CD14-positive monocyte (primary cell): ENCODE measurements at regions not wholly inside any gene's neighbourhood (a gene's known extent, or its start where the extent isn't known, plus 50 kb on each side); places are given as distances from the start of the nearest gene placed in this dataset.

Source experiments
- DNase-seq, 3 donors: peaks; one replicate each; pipeline ENCODE4 v3.0.0-alpha.2; 2011 to 2022
- H2AFZ ChIP-seq: 2 replicates; pipeline ENCODE4 v1.6.0; 2012; ENCODE audit warnings: mild to moderate bottlenecking, low read depth, low read length, inconsistent platforms; ENCODE audit not compliant: insufficient read depth, poor library complexity, severe bottlenecking
- H3K27ac ChIP-seq, 2 donors: 1 replicate in 1 of 2; 2 replicates in 1 of 2; pipeline ENCODE4 v1.5.1; 2012 to 2013; ENCODE audit warnings: low read length in 2 of 2, control low read depth in 1 of 2, inconsistent platforms in 1 of 2, low read depth in 1 of 2, mild to moderate bottlenecking in 1 of 2
- H3K27me3 ChIP-seq, 2 donors: one replicate each; pipeline versions ENCODE4 v1.6.0 to v1.6.1; 2011 to 2013; ENCODE audit warnings: low read length in 2 of 2; ENCODE audit not compliant: control insufficient read depth in 2 of 2, insufficient read depth in 2 of 2
- H3K36me3 ChIP-seq, 2 donors: replicated peaks in 1 of 2; 1 replicate in 1 of 2; 2 replicates in 1 of 2; pipeline versions ENCODE4 v1.5.1 to v1.6.1; 2012 to 2013; ENCODE audit warnings: low read length in 2 of 2, control low read depth in 1 of 2, inconsistent platforms in 1 of 2, mild to moderate bottlenecking in 1 of 2; ENCODE audit not compliant: insufficient read depth in 2 of 2, control insufficient read depth in 1 of 2
- H3K4me1 ChIP-seq, 2 donors: 1 replicate in 1 of 2; 2 replicates in 1 of 2; pipeline versions ENCODE4 v1.5.1 to v1.6.1; 2012 to 2013; ENCODE audit warnings: low read length in 2 of 2, control low read depth in 1 of 2, inconsistent platforms in 1 of 2, mild to moderate bottlenecking in 1 of 2, moderate library complexity in 1 of 2; ENCODE audit not compliant: insufficient read depth in 2 of 2, control insufficient read depth in 1 of 2
- H3K4me2 ChIP-seq: replicated peaks from 2 replicates; pipeline ENCODE3; 2012; ENCODE audit warnings: low read length, moderate library complexity, mild to moderate bottlenecking; ENCODE audit not compliant: poor library complexity, severe bottlenecking; ENCODE audit errors: extremely low read depth
- H3K4me3 ChIP-seq, 3 experiments: fragments of 200-600 bp in 1 of 3; sonication (generic) in 1 of 3; replicated peaks in 1 of 3; 1 replicate in 2 of 3; 2 replicates in 1 of 3; pipeline ENCODE4 v1.5.1; 2011 to 2013; ENCODE audit warnings: low read length in 3 of 3, mild to moderate bottlenecking in 3 of 3, control low read depth in 2 of 3, low read depth in 2 of 3, inconsistent platforms in 1 of 3, moderate library complexity in 1 of 3
- H3K79me2 ChIP-seq: 2 replicates; pipeline ENCODE4 v1.6.0; 2012; ENCODE audit warnings: mild to moderate bottlenecking, control low read depth, inconsistent platforms, low read length, moderate library complexity; ENCODE audit not compliant: insufficient read depth
- H3K9ac ChIP-seq: 2 replicates; pipeline ENCODE4 v1.6.0; 2017; ENCODE audit warnings: low read length, mild to moderate bottlenecking; ENCODE audit not compliant: insufficient read depth, poor library complexity, severe bottlenecking
- H3K9me3 ChIP-seq, 2 donors: replicated peaks in 1 of 2; 1 replicate in 1 of 2; 2 replicates in 1 of 2; pipeline versions ENCODE4 v1.5.1 to v1.6.1; 2012 to 2013; ENCODE audit warnings: low read length in 2 of 2, control low read depth in 1 of 2; ENCODE audit not compliant: control insufficient read depth in 1 of 2, insufficient read depth in 1 of 2
- H4K20me1 ChIP-seq: 2 replicates; pipeline ENCODE4 v1.6.0; 2012; ENCODE audit warnings: mild to moderate bottlenecking, low read length, control low read depth, moderate library complexity; ENCODE audit not compliant: insufficient read depth
- H3K27ac Mint-ChIP-seq, 7 donors: one replicate each; pipeline ENCODE4 v1.8.0; 2020; ENCODE audit warnings: mild to moderate bottlenecking in 7 of 7, mixed read lengths in 7 of 7, moderate library complexity in 6 of 7, inconsistent platforms in 2 of 7
- H3K27me3 Mint-ChIP-seq, 3 donors: one replicate each; pipeline ENCODE4 v1.8.0; 2021 to 2022; ENCODE audit warnings: low read depth in 3 of 3, mild to moderate bottlenecking in 3 of 3, mixed read lengths in 3 of 3, moderate library complexity in 3 of 3, inconsistent platforms in 1 of 3
- H3K36me3 Mint-ChIP-seq, 2 donors: one replicate each; pipeline ENCODE4 v1.8.0; 2020; ENCODE audit warnings: mixed read lengths in 2 of 2, inconsistent platforms in 1 of 2, mild to moderate bottlenecking in 1 of 2
- H3K4me1 Mint-ChIP-seq: one replicate; pipeline ENCODE4 v1.8.0; 2020; ENCODE audit warnings: mild to moderate bottlenecking, mixed read lengths
- H3K4me3 Mint-ChIP-seq, 2 donors: one replicate each; pipeline ENCODE4 v1.8.0; 2020; ENCODE audit warnings: mild to moderate bottlenecking in 2 of 2, mixed read lengths in 2 of 2, moderate library complexity in 1 of 2
- H3K9me3 Mint-ChIP-seq, 7 donors: one replicate each; pipeline ENCODE4 v1.8.0; 2020 to 2022; ENCODE audit warnings: mixed read lengths in 7 of 7, mild to moderate bottlenecking in 6 of 7, moderate library complexity in 6 of 7, inconsistent platforms in 2 of 7
- WGBS: methylation state at CpG from one replicate; pipeline ENCODE4 v1.1.5; 2013; ENCODE audit warnings: missing lambda C conversion rate; ENCODE audit not compliant: insufficient coverage; 5-methylcytosine and 5-hydroxymethylcytosine counted together
- intact Hi-C, 2 donors: fragments of 100-400 bp; cut with micrococcal nuclease; formaldehyde crosslinking; loops; one replicate each; pipeline versions ENCODE4 v1.15.0 to v1.15.1; 2023
- TF ChIP-seq, protein P1 (sequence below): fragments of 200-600 bp; IDR thresholded peaks from one replicate; pipeline ENCODE4 v1.8.0; 2022; ENCODE audit warnings: antibody characterized with exemption, mild to moderate bottlenecking

DNA sequence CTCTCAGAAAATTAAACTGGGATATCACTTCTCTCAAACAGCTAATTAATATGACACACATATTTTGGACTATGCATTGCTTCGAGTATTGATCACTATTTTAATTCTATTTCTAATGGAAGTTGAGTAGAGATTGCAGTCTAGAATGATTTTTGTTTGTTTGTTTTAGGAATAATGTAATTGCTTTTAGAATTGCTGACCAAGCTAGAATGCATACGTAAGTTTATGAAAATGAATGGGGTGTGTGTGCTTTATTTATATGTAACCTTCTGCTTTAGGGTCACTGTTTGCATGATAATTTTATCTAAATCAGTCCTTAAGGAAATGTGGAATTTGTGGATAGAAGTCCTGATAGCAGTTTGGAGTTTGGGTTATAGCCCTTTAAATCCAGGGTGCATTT is 371.4 kb downstream of the NR2F2 start:
- no peak for DNase-seq
- Mint-ChIP-seq H3K4me1 (no peaks in the 10 kb centered on the region), H3K27ac (no peak overlapping the region), H3K9me3 (no peaks in the 10 kb centered on the region), H3K36me3 (no peaks in the 10 kb centered on the region), H3K27me3 (peaks cover 9 to 22% (median 18%) of the 10 kb centered on the region in 3 donors), H3K4me3 (no peak overlapping the region)
- Histone ChIP-seq H3K27ac (no peak overlapping the region), H3K79me2 (no peaks in the 10 kb centered on the region), H3K4me2 (no peak overlapping the region), H2AFZ (no peak overlapping the region), H4K20me1 (no peaks in the 10 kb centered on the region), H3K9me3 (no peaks in the 10 kb centered on the region), H3K36me3 (no peaks in the 10 kb centered on the region), H3K27me3 (peaks cover 16 to 21% of the 10 kb centered on the region in 2 donors), H3K4me1 (no peaks in the 10 kb centered on the region), H3K9ac (no peak overlapping the region), H3K4me3 (no peak overlapping the region)
- TF ChIP-seq, protein P1, sequence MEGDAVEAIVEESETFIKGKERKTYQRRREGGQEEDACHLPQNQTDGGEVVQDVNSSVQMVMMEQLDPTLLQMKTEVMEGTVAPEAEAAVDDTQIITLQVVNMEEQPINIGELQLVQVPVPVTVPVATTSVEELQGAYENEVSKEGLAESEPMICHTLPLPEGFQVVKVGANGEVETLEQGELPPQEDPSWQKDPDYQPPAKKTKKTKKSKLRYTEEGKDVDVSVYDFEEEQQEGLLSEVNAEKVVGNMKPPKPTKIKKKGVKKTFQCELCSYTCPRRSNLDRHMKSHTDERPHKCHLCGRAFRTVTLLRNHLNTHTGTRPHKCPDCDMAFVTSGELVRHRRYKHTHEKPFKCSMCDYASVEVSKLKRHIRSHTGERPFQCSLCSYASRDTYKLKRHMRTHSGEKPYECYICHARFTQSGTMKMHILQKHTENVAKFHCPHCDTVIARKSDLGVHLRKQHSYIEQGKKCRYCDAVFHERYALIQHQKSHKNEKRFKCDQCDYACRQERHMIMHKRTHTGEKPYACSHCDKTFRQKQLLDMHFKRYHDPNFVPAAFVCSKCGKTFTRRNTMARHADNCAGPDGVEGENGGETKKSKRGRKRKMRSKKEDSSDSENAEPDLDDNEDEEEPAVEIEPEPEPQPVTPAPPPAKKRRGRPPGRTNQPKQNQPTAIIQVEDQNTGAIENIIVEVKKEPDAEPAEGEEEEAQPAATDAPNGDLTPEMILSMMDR = no peak
- 100% methylated on average over 1 of the region's 2 CpGs for WGBS
- intact Hi-C loops = no loop called here

DNA sequence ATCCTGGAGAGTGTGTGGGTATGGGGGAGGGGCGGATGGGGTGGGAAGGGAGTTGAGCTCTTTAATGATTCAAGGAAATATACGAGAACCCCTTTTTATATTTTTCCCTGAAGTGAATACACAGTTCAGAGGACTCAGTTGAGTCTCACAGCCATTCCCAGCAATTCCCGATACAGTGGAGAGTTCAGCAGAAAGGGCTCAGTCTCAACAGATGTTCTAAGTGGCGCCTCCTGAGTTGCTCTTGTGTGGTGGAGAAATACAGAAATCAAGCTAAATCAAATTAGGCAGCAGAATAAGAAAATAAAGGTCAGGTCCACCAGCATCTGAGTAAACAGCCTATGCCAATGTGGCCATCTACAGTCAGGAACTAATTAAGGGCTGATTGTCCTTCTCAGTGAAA is 372.1 kb downstream of the NR2F2 start:
- H3K4me2 ChIP-seq = no peak overlapping the region
- no peak overlapping the region for H3K4me3 ChIP-seq
- intact Hi-C loops = no loop called here
- no peak overlapping the region for H2AFZ ChIP-seq
- H3K79me2 ChIP-seq = no peaks in the 10 kb centered on the region
- H3K9me3 Mint-ChIP-seq = peaks cover 0 to under 1% (median 0%) of the 10 kb centered on the region in 7 donors
- no peaks in the 10 kb centered on the region for H3K36me3 Mint-ChIP-seq
- H3K4me3 Mint-ChIP-seq = no peak overlapping the region
- TF ChIP-seq, protein P1 = no peak
- no peak overlapping the region for H3K9ac ChIP-seq
- H3K36me3 ChIP-seq = no peaks in the 10 kb centered on the region
- H3K9me3 ChIP-seq = no peaks in the 10 kb centered on the region
- no peak for DNase-seq
- no peak overlapping the region for H3K27ac Mint-ChIP-seq
- no CpG with 5 or more reads among the region's 4 CpGs for WGBS
- H3K27me3 Mint-ChIP-seq = peaks cover 9 to 25% (median 18%) of the 10 kb centered on the region in 3 donors
- no peaks in the 10 kb centered on the region for H4K20me1 ChIP-seq
- no peak overlapping the region for H3K27ac ChIP-seq
- H3K4me1 ChIP-seq = no peaks in the 10 kb centered on the region
- no peaks in the 10 kb centered on the region for H3K4me1 Mint-ChIP-seq
- peaks cover 16 to 25% of the 10 kb centered on the region in 2 donors for H3K27me3 ChIP-seq
